HepG2 (cell line): ENCODE measurements at regions not wholly inside any gene's neighbourhood (a gene's known extent, or its start where the extent isn't known, plus 50 kb on each side); places are given as distances from the start of the nearest gene placed in this dataset.
A peak's percentile ranks its signal among the peaks of the same experiment; 100 is the strongest.

Experiments used
- ADNP ChIP-seq: sonication (generic); formaldehyde crosslinking; IDR thresholded peaks from 2 replicates; pipeline ENCODE4 v1.4.0; 2020; ENCODE audit warnings: missing genetic modification reagents
- CENPX ChIP-seq: sonication (generic); formaldehyde crosslinking; IDR thresholded peaks from 2 replicates; pipeline ENCODE4 v1.9.0; 2021; ENCODE audit warnings: mild to moderate bottlenecking, missing genetic modification reagents, moderate library complexity
- ERF ChIP-seq: IDR thresholded peaks from 2 replicates; pipeline ENCODE4 v1.6.1; 2018; ENCODE audit warnings: missing biosample characterization, missing genetic modification reagents
- PHF5A ChIP-seq: IDR thresholded peaks from one replicate; pipeline ENCODE4 v1.6.1; 2018; ENCODE audit warnings: low read depth, missing genetic modification reagents; ENCODE audit not compliant: unreplicated experiment
- WIZ ChIP-seq: sonication (generic); formaldehyde crosslinking; IDR thresholded peaks from 2 replicates; pipeline ENCODE4 v1.5.1; 2020; ENCODE audit warnings: mild to moderate bottlenecking, missing genetic modification reagents
- ZHX1 ChIP-seq: sonication (generic); formaldehyde crosslinking; IDR thresholded peaks from 2 replicates; pipeline ENCODE4 v1.8.1; 2022; ENCODE audit warnings: low read depth, mild to moderate bottlenecking, missing genetic modification reagents
- ZNF232 ChIP-seq: sonication (generic); formaldehyde crosslinking; IDR thresholded peaks from 2 replicates; pipeline ENCODE4 v1.4.0; 2020; ENCODE audit warnings: missing genetic modification reagents, borderline replicate concordance
- ZNF318 ChIP-seq: sonication (generic); formaldehyde crosslinking; IDR thresholded peaks from 2 replicates; pipeline ENCODE4 v1.4.0; 2020; ENCODE audit warnings: mild to moderate bottlenecking, missing genetic modification reagents
- ZNF407 ChIP-seq: sonication (generic); formaldehyde crosslinking; IDR thresholded peaks from one replicate; pipeline ENCODE4 v1.5.1; 2020; ENCODE audit warnings: mild to moderate bottlenecking, missing genetic modification reagents; ENCODE audit errors: not compliant biosample characterization

- TF ChIP-seq ZNF318 (CRISPR knock-in tag), result no peak
- TF ChIP-seq ZHX1 (CRISPR knock-in tag), result peak; percentile 70; the same call in 1 of the 2 replicates
- peak; percentile 92 for TF ChIP-seq ERF
- no peak for TF ChIP-seq ADNP
- no peak for TF ChIP-seq PHF5A (CRISPR knock-in tag)
- no peak for TF ChIP-seq CENPX (CRISPR knock-in tag)
- TF ChIP-seq ZNF407 (CRISPR knock-in tag), result no peak
- TF ChIP-seq WIZ (CRISPR knock-in tag), result no peak
- no peak for TF ChIP-seq ZNF232
These were observed 301.9 kb downstream of the SOX9 start (continued) for GRCh38 chr17:72422505-72423285.
